ENCODE measurements at regions not wholly inside any gene's neighbourhood (a gene's known extent, or its start where the extent isn't known, plus 50 kb on each side); places are given as distances from the start of the nearest gene placed in this dataset.
A peak's percentile ranks its signal among the peaks of the same experiment; 100 is the strongest.

- peaks cover 0 to 11% of the 10 kb centered on the region in 2 donors for H3K4me1 ChIP-seq (replicated peaks in 1 of 2)
- WGBS, 10 experiments = 33 to 86% methylated on average over 1 of the region's 2 CpGs; no CpG with 5 or more reads in 8 of the 10 experiments
- ATAC-seq (replicated peaks in 6 of 8) = peak in 1 of 8 experiments; percentile 46
- no peak overlapping the region for H3K4me3 ChIP-seq
- no peak overlapping the region for H3K27ac ChIP-seq
- in situ Hi-C loops (cut with MboI; ENCODE audit: low pct_unique_long_range_greater_than_20kb in 2 of 9, low sequenced_read_pairs in 9 of 9, unreplicated experiment in 9 of 9) = no loop called here
Observed at GRCh38 chrX:146456058-146456457, 353.5 kb upstream of the CXorf51B start.

GRCh38 chrX:146477341-146477740 lies 332.2 kb upstream of the CXorf51B start:
- in situ Hi-C loops (cut with MboI; ENCODE audit: low pct_unique_long_range_greater_than_20kb in 2 of 9, low sequenced_read_pairs in 9 of 9, unreplicated experiment in 9 of 9) = no loop called here
- no peak for ATAC-seq (replicated peaks in 6 of 8)
- Histone ChIP-seq H3K27ac (no peak overlapping the region), H3K4me1 (replicated peaks in 1 of 2) (no peaks in the 10 kb centered on the region), H3K4me3 (no peak overlapping the region)
- WGBS, 10 experiments = 100% methylated on average over 1 of the region's 10 CpGs; no CpG with 5 or more reads in 9 of the 10 experiments

- 0 to 93% (median 80%) methylated on average over 1 to 4 of the region's 5 CpGs; no CpG with 5 or more reads in 6 of the 10 experiments for WGBS, 10 experiments
- in situ Hi-C loops (cut with MboI; ENCODE audit: low pct_unique_long_range_greater_than_20kb in 2 of 9, low sequenced_read_pairs in 9 of 9, unreplicated experiment in 9 of 9) = no loop called here
- no peak for ATAC-seq (replicated peaks in 6 of 8)
- Histone ChIP-seq H3K4me3 (no peak overlapping the region), H3K4me1 (replicated peaks in 1 of 2) (no peaks in the 10 kb centered on the region), H3K27ac (no peak overlapping the region)
Observed at GRCh38 chrX:146481735-146482134, 327.8 kb upstream of the CXorf51B start.
